ENCODE measurements at regions not wholly inside any gene's neighbourhood (a gene's known extent, or its start where the extent isn't known, plus 50 kb on each side); places are given as distances from the start of the nearest gene placed in this dataset.

GRCh38 chr12:18922851-18923250 is 184.9 kb downstream of the CAPZA3 start:
- DNase-seq (ENCODE audit: extremely low read depth, insufficient read length), result no peak
- H3K27me3 ChIP-seq (replicated peaks; ENCODE audit: control insufficient read depth, insufficient read depth, low read length), result no peaks in the 10 kb centered on the region
- H3K4me3 ChIP-seq (replicated peaks; ENCODE audit: low read depth, low read length), result no peak overlapping the region
- TF ChIP-seq, protein P1, sequence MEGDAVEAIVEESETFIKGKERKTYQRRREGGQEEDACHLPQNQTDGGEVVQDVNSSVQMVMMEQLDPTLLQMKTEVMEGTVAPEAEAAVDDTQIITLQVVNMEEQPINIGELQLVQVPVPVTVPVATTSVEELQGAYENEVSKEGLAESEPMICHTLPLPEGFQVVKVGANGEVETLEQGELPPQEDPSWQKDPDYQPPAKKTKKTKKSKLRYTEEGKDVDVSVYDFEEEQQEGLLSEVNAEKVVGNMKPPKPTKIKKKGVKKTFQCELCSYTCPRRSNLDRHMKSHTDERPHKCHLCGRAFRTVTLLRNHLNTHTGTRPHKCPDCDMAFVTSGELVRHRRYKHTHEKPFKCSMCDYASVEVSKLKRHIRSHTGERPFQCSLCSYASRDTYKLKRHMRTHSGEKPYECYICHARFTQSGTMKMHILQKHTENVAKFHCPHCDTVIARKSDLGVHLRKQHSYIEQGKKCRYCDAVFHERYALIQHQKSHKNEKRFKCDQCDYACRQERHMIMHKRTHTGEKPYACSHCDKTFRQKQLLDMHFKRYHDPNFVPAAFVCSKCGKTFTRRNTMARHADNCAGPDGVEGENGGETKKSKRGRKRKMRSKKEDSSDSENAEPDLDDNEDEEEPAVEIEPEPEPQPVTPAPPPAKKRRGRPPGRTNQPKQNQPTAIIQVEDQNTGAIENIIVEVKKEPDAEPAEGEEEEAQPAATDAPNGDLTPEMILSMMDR (IDR thresholded peaks at IDR 0.05; ENCODE audit: insufficient read depth, low read length, poor library complexity, severe bottlenecking), result no peak
- no peaks in the 10 kb centered on the region for H3K36me3 ChIP-seq (ENCODE audit: control insufficient read depth, insufficient read depth, low read length)

- Histone ChIP-seq H3K36me3 (ENCODE audit: control insufficient read depth, insufficient read depth, low read length) (no peaks in the 10 kb centered on the region), H3K27me3 (replicated peaks; ENCODE audit: control insufficient read depth, insufficient read depth, low read length) (no peaks in the 10 kb centered on the region), H3K4me3 (replicated peaks; ENCODE audit: low read depth, low read length) (no peak overlapping the region)
- TF ChIP-seq, protein P1 (IDR thresholded peaks at IDR 0.05; ENCODE audit: insufficient read depth, low read length, poor library complexity, severe bottlenecking), result no peak
- DNase-seq (ENCODE audit: extremely low read depth, insufficient read length), result no peak
Measured at GRCh38 chr12:18923721-18924120, 185.8 kb downstream of the CAPZA3 start.

DNA sequence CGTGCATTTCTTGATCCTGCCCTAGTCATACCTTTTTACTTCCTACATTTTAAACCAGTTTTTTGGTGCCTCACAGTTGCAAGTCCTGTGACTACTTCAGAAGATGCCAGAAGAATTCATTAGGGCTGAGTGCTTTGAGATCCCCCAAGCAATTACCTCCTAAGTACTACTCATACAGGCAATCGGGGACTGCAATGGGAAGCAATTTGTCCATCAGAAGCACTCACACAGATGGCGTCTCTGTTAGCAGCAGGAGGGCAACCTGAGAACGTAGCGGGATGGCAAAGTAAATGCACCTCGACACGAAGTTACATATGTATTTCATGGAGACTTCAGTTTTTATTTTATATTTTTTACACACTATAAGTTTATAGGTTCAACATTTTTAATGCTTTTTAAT is 188.3 kb downstream of the CAPZA3 start:
- Histone ChIP-seq H3K27me3 (replicated peaks; ENCODE audit: control insufficient read depth, insufficient read depth, low read length) (no peaks in the 10 kb centered on the region), H3K4me3 (replicated peaks; ENCODE audit: low read depth, low read length) (no peak overlapping the region), H3K36me3 (ENCODE audit: control insufficient read depth, insufficient read depth, low read length) (no peaks in the 10 kb centered on the region)
- TF ChIP-seq, protein P1 (IDR thresholded peaks at IDR 0.05; ENCODE audit: insufficient read depth, low read length, poor library complexity, severe bottlenecking), result no peak
- no peak for DNase-seq (ENCODE audit: extremely low read depth, insufficient read length)

- TF ChIP-seq, protein P1 (IDR thresholded peaks at IDR 0.05; ENCODE audit: insufficient read depth, low read length, poor library complexity, severe bottlenecking), result no peak
- H3K27me3 ChIP-seq (replicated peaks; ENCODE audit: control insufficient read depth, insufficient read depth, low read length), result no peaks in the 10 kb centered on the region
- no peaks in the 10 kb centered on the region for H3K36me3 ChIP-seq (ENCODE audit: control insufficient read depth, insufficient read depth, low read length)
- no peak for DNase-seq (ENCODE audit: extremely low read depth, insufficient read length)
- H3K4me3 ChIP-seq (replicated peaks; ENCODE audit: low read depth, low read length), result no peak overlapping the region
Measured at GRCh38 chr12:18932211-18932610, 194.3 kb downstream of the CAPZA3 start.

GRCh38 chr12:18932715-18933114 is 194.8 kb downstream of the CAPZA3 start:
- DNase-seq (ENCODE audit: extremely low read depth, insufficient read length), result no peak
- Histone ChIP-seq H3K27me3 (replicated peaks; ENCODE audit: control insufficient read depth, insufficient read depth, low read length) (no peaks in the 10 kb centered on the region), H3K36me3 (ENCODE audit: control insufficient read depth, insufficient read depth, low read length) (no peaks in the 10 kb centered on the region), H3K4me3 (replicated peaks; ENCODE audit: low read depth, low read length) (no peak overlapping the region)
- TF ChIP-seq, protein P1 (IDR thresholded peaks at IDR 0.05; ENCODE audit: insufficient read depth, low read length, poor library complexity, severe bottlenecking), result no peak

DNA sequence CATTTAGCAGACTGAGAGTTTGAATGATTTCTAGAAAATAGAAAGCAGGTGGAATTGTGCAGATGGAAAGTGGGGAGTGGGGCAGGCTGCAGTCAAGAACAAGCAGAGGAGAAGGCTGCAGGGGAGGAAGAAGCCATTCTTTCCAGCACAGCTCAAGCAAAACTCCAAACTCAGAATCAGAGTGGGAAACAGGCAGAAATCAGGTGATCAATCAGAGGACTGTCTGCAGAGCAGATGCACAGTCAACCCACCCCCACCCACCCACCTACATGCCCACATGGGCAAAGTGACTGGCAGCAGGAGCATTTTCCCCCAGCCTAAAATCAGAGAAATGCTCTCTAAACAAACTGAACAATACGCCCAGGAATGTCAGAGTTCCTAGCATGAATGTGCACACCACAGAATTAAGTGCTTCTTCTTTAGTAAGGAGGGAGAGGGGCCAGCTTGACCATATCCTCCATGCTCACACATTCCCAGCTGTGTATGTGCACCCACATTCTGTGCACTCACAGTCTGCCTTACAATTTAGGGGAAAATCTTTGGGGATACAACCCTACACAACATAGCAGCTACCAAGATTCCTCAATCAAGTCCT is 194.1 kb upstream of the PLEKHA5 start:
- no peak for DNase-seq (ENCODE audit: extremely low read depth, insufficient read length)
- TF ChIP-seq, protein P1 (IDR thresholded peaks at IDR 0.05; ENCODE audit: insufficient read depth, low read length, poor library complexity, severe bottlenecking), result no peak
- H3K36me3 ChIP-seq (ENCODE audit: control insufficient read depth, insufficient read depth, low read length), result no peaks in the 10 kb centered on the region

More for the DNA sequence above, 194.1 kb upstream of the PLEKHA5 start:
- Histone ChIP-seq H3K4me3 (replicated peaks; ENCODE audit: low read depth, low read length) (no peak overlapping the region), H3K27me3 (replicated peaks; ENCODE audit: control insufficient read depth, insufficient read depth, low read length) (no peaks in the 10 kb centered on the region)
